ENCODE measurements at regions not wholly inside any gene's neighbourhood (a gene's known extent, or its start where the extent isn't known, plus 50 kb on each side); places are given as distances from the start of the nearest gene placed in this dataset.
"Not testable (repeated sequence)": the region's sequence is repeated elsewhere in the genome, so short reads cannot be mapped to it uniquely, and the experiment has no call there.

DNA sequence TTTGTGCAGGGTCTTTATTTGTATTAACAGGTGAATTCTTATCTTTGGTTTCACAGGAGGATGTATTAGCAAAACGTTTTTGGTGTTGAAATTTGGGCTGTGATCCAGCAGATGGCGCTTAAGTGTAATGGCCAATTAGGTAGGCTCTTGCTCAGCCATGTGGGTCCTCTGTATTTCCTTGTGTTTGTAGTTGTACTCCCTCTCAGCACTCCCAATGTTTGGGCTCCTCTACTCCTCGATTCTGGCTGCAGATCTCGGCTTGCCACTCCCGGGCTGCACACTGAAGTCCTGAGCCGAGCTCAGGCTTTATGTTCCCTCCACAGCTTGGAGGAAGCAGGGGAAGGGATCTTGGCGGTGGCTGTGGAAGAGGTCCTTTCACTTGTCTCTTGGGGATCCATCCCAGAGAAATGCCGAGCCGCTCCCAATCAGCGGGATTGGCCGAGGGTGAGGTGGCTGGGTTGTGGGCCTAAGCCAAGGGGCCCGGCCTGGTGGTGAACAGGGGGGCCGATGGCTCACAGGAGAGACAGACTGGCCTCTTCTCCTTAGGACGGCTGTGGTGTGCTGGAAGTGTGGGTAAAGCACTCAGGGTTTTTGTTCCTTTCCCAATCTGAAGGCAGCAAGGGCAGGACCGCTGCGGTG, 133.7 kb downstream of the AEBP2 start:
- no peak for FAIRE-seq

DNA sequence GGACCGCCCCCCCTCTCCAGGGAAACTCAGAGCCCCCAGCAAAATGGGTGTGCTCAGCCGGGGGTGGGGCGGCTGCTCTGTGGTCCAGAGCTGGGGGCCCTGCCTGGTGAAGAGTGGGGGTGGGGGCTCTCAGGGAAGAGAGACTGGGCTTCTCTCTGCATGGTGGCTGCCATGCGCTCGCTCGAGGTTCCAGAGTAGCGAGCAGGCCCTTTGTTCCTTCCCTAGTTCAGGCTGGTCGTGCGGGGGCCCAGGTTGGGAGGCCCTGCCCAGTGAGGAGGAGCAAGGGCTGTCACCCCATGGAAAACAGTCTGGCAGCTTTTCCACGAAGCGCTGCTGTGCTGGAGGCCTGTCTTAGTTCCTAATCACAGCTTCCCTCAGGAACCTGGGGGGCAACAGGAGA, 134.6 kb downstream of the AEBP2 start:
- no peak for FAIRE-seq

DNA sequence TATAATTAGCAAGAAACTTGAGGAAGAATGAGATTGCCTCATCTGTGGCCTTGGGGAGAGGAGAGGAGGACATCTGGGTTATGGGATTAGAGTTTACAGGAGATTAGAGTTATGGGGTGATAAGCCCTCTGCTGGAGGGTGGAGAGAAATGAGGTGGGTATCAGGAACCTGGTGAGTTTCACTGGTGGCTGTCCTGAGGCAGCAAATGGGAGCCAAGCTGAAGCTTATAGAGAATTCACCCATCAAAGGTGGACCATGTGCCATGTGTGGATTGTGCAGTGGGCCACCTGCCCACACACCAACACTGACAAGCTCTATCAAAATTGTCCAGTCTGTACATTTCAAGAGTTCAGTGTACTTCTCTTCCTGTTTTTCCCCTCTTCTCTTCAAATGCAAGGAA, 135.3 kb downstream of the AEBP2 start:
- no peak for FAIRE-seq

DNA sequence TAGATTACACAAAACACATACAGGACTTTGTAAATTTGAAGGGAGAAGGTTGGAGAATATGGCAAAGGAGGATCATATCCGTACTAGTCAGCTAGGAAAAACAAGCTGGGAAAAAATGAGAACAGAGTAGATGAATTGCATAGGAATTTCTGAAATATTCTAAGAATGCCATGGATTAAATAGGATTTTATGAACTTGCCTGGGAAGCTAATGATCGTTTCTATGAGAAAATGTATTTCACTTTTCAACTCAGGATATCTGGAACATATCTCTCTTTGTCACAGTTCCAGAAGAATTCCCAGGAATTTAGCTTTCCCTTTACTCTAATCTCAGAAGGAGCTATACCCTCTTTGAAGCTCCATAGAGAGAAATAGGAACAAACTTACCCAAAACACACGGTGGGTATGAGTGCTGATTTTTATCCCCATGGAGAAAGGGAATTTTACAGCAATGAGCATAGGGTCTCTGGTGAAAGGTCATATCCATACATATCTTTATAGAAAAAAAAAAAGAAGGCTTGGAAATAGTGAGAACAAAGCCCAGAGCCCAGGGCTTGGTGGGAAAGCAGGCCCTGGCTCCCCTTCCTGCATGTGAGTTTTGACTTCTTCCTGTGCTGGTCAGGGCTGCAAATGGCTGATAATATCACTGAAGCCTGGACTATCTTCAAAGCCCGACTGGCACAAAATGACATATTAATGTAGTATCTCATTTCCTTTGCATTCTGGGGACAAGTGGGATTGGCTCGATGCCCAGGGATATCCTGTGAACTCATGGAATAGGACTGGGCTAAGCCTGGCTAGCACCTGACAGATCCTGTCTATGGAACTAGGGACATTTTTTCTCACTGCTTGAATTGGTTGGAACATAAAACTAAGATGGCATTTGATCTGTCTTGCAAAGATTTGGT, 136.3 kb downstream of the AEBP2 start:
- no peak for FAIRE-seq

DNA sequence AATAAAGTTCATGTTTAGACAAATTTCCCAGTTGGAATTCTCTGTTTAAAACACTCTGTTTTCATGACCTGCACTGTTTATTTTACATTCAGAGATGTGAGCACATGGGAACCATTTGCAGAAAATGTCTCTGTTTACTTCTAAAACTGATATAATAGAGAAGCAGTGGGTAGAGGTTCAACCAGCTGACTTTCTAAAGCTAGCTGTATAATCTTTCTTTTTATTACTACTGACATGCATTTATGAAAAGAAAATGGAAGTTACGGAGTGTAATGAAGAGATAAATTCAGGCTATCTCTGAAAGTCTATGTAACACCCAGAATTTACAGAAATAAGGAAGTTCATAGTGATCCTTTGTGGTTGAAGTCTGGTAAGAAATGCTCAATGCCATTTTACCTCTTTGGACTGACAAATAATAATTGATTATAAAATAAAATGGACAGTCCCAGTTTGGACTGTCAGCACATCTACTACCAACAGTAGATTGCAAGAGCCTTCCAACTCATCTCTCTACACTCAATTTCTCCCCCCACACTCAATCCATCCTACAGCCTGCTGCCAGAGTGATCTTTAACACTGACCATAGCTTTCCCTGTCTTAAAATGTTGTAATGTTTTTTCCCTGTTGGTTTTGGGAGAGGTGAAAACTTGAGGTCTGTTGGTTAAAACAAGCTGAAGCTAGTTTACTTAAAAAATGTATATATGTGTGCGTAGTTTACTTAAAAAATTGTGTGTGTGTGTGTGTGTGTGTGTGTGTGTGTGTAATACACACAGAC, 137.4 kb downstream of the AEBP2 start:
- no peak for FAIRE-seq

DNA sequence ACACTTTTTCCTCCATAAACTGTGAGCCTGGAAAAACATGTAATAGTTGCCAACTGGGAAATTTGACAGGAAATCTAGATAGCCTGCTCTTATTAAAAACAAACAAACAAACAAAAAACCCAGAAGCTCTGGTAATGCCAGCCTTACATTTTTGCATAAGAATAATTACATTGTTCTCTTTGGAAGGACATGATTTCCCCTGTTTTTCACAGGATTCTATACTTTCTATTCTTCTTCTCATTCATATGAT, 137.9 kb downstream of the AEBP2 start:
- no peak for FAIRE-seq

DNA sequence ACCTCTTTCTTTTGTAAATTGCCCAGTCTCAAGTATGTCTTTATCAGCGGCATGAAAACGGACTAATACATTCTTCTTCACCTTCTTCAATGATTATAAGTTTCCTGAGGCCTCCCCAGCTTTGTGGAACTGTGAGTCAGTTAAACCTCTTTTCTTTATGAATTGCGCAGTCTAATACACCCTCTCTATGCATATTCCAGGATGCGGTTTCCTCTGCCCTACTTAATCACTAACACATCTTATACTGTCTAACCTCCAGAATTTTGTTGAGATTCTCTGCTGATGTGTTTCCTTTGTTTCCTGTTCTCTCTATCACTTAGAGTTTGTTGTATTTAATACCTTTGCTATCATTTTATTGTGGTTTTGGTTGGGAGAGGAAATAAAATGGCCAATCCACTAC, 145.4 kb downstream of the AEBP2 start:
- no peak for FAIRE-seq

DNA sequence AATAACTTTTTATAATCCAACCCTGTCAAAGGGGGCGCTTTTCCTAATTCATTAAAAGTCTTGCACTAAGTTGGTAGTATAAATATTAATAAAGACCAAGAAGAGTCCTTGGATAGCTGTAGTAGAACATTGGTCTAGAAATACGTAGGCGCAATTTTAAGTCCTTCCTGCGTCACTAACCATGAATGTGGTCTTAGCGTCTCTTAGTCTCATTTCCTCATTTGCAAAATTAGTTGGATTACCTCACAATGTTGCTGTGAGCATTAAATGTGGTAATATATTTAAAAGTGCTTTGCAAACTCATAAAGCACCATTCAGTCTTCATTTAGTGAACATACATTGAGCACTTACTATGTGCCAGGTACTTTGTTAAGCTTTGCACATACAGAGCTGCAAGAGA, 149.7 kb downstream of the AEBP2 start:
- FAIRE-seq = no peak

DNA sequence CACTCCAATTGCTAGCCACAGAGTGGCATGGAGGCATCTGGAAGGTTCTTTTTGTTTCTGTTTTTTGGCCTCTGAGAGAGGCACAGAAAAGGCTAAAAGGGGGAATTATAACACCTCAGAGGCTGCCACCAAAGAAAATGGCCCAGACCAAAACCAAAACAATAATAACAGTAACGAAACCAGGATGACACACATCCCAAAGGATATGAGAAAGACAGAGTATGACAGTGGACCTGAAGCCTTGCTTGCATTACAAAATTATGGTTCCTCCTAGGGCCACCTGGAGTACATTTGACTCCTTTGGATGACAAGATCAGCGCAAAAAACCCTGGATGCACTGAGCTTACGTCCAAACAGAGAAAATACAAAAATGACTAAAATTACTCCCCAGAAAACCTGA, 152.7 kb downstream of the AEBP2 start:
- FAIRE-seq = no peak

DNA sequence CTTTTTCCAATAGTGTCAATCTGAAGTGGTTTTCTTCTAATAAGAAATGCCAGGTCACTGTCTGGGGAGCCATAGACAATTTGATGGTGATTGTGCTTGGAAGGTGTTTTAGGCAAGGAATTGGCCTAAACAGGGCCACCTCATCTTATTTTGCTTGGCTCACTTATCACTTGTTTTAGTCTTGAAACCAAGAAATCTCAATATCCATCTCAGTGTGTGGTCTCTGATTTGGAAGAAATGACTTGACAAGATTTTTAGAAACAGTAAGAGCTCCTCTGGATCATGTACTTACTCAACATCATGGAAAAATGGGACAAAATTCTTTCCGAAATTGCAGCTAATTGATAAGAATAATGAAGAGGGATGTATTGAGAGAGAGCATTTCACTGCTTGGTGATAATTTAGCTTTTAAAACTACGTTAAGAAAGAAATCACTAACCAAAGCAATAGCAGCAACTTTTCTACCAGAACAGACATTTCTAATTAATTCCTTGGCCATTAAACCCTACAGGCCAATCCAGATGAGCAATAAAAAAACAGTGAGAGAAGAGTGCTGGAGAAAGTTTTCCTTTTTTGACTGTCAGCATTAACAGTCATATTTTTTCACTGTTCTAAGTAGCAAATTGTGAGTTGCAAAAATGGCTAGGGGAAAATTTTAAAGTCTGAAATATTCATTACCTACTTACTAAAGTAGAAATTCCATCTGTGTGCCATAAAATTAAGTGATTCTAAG, 157.3 kb downstream of the AEBP2 start:
- FAIRE-seq = no peak

DNA sequence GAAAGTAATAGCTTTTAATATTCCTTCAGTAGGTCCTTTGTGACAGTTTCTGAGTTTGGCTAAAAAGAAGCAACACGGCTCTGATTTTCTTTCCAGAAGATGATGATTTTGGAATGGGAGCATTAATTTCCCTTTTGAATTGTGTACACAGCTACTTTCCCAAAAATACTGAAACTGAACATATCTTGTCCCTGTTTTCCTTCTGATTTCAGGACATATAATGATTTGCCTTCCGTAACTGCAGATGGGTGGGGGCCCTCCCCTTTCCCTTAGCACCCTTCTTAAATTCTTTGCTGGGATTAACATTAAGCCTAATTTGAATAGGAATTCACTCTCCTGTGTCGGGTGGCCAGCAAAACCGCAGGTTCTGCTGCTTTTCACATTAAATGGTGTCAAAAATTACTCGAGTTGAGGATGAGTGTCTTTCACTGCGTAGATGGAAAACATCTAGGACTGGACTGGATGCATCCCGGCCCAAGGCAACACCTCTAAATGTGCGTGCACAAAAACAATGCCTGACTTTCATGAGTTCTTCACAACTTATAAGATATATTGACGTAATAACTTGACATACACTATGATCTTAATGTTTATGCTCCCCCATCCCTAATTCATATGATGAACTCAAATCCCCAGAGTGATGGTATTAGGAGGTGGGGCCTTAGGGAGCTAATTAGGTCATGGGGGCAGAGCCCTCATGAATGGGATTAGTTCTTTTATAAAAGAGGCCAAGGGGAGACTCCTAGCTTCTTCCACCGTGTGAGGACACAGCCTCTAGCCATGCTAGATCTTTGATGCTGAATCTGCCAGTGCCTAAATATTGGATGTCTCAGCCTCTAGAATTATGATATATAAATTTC, 158.1 kb downstream of the AEBP2 start:
- no peak for FAIRE-seq

DNA sequence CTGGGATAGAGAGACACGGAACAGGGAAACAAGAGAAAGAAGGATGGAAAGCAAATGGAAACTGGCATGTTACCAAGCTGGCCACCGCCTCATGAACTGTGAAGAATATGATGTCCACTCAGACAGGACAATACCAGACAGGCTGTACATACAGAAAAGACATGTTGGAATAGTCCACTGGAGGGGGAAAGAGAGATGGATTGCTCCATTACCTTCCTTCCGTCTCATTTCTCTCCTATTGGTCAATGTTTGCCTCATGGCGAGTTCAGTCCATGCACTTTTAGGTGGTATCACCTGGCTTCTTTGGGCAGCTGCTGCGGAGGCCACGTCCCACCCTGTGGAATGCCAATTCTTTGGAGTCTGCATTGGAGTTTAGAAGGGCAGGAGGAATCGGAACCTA, 166.4 kb downstream of the AEBP2 start:
- no peak for FAIRE-seq

DNA sequence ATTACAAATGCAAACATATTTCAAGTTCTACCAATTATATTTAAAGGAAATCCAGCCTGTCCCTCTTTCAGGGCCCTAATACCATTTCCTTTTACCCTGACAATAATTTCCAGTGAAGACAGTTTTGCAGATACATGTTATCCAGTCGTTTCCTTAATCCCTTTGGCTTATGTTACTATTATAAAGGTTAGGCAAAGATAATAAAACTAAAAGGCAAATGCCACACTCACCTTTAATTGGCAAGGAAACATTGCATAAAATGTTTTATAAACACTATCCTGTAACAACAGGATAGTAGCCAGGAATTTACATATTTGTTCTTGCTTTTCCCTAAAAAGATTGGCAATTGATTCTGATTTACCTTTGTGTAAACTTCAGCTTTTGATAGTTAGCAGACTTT, 168.7 kb downstream of the AEBP2 start:
- FAIRE-seq = no peak

DNA sequence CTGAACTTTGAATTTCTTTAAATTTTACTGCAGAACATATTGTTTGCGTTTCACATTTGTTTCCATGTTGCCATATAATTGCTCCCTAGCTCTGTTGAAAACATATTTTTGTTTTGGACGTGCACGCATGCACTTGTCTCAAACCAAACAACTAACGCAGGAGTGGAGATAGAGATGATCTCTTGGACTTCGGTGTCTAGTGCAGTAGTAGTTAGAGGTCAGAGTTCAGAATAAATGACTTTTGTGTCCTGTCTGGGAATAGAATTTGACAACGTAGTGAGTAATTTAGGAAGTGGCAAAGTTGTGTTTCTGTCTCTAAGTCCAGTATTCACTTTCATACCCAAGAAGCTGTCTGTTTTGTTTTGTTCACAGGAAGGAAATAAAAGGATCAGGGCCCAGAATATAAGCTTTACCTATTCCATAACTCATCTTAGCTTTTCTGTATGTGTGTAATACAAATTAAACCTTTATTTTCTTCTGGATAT, 173.8 kb downstream of the AEBP2 start:
- FAIRE-seq = no peak

DNA sequence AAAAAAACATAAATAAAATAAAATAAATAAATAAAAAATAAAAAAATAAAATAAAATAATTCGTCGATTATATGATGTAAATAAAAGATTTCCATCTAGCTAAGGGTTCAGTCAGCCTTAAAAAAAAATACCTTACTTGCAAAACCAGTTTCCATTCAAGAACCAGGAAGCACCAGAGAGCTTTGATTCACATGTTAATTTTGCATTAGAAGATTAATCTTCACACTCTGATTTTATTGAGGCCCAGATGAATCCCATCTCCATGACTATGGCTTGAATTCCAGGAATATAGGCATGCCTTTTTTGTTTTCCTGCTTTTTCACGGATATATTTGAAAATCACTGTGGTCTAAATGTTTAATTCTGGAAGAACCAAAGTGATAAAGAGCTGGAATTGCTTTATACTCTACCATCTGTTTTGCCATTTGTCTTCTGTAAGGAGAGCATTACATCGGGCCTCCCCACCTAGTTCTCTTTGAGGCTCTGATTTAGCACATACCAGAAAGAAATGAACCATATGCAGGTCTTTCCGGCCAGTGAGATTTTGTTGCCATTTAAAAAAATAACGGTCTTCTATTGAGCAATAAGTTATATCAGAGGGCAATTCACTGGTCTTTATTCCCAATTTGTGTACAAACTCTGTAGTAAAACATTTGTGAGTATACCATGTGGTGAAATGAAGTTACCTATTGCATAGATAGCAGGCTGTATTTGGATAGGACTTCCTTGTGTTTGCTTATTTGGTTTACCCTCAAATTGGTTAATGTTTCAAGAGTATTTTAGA, 175.5 kb downstream of the AEBP2 start:
- FAIRE-seq = no peak

DNA sequence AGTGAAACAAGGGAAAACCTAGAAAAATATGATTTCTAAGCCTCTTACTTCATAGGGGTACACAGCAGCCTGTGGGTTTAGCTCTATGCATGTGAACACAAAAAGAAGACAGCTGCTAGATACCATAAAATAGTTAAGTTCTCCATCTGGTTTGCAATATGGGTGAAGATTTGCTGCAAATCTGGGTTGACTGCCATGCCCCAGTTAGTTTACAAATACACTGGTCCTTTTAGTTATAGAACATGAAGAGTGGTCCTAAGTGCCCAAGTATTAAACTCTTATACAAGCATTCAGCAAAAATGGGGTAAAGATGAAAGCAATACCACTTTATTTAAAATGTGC, 176.1 kb downstream of the AEBP2 start:
- no peak for FAIRE-seq

DNA sequence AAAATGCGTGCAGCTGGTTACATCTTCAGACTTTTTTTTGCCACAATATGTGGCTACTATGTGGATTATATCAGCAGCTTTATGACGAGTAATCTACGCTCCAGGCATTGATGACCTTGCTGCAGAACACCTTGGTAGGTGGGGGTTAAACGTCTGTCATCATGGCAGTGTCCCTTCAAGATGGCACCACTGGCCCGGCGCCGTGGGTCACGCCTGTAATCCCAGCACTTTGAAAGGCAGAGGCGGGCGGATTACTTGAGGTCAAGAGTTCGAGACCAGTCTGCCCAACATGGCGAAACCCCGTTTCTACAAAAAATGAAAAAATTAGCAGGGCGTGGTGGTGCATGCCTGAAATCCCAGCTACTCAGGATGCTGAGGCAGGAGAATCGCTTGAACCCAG, 177.5 kb downstream of the AEBP2 start:
- FAIRE-seq = no peak

DNA sequence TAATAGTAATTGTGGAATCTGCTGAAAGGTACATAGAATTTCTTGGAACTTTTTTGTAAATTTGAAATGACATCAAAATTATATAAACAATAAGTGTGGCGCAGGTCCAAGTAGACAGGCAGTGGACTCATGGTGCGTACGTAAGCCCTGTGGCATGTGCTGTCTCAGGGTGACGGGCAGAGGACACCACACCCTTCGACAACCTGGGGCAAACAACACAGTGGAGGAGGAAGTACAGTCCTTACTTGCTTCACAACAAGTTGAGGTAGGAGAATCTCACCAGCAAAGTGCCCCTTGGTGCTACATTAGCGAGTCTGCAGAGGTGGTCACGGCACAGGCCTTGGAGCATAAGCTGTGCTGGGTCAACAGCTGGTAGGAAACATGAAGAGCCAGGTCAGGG, 180.9 kb downstream of the AEBP2 start:
- no peak for FAIRE-seq

DNA sequence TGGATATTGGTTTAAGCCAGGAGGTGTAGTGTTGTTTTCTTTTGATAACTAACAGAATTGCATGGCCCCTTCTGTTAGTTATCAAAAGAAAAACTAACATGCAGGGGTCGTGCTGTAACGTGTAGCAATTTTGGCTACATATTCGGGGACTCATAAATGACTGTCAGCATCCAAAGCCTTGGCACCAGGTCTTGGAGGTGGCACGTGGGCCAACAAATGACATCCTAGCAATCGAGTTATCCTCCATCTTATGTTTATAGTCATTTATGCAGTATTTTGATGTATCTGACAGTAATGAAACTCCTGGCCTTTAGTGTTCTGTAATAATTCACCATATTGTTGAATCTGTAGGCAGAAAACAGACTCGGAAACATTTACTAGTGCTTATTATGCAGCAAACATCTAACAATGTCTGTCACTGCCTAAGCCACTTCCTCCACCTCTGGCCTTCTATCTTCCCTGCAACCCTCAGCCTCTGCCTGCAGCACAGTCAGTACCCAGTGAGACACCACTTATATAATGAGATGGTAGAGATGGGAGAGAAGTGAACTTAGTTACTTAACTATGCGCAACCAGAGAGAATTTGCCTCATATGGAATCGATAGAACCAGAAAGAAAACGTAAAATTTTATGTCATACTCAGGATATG, 184.6 kb downstream of the AEBP2 start:
- FAIRE-seq = no peak

DNA sequence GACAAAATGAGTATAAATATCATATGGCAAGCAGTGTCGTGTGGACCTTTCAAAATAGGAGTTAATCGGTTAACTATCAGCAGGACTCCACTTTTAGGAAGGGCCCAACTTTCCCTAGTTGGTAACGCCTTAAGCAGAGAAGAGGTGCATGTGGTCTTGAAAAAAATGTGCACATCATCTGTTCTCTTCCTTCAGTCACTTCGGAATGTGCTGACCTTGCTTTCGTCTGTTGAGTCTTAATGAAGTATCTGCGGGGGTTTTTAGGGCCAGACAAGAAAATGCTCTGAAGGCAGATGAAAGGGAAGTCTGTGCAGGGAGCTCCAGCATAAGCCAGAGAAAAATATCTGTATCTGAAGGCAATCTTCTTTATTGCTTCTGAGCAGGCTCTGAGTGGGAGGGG, 185.2 kb downstream of the AEBP2 start:
- FAIRE-seq = no peak

DNA sequence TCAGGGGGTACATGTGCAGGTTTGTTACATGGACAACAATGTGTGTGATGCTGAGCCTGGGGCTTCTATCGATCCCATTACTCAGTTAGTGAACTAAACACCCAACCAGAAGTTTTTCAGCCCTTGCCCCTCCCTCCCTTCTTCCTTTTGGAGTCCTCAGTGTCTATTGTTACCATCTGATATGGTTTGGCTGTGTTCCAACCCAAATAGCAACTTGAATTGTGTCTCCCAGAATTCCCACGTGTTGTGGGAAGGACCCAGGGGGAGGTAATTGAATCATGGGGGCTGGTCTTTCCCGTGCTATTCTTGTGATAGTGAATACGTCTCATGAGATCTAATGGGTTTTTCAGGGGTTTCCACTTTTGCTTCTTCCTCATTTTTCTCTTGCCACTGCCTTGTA, 186.3 kb downstream of the AEBP2 start:
- FAIRE-seq = not testable (repeated sequence)

Data from TTC549 (cell line).